ENCODE measurements at regions not wholly inside any gene's neighbourhood (a gene's known extent, or its start where the extent isn't known, plus 50 kb on each side); places are given as distances from the start of the nearest gene placed in this dataset.

DNA sequence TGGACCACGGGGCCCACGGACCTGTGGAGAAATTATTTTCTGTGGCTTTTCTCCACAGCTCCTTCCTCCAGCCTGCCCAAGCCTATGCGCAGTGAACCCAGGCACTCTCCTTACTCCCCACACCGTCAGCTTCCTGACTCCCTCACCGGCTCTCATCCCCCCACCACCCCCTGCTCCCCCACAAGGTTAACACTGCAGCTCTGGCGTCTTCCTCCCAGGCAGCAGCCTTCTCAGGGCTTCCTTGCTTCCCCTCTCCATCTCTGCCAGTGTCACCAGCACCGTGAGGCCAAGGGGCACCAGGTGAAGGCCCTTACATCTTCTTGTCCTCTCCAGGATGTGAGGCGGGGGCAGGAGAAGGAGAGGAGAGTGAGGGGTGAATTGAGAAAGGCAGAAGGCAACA is 168.3 kb upstream of the TLE3 start:
- DNase-seq (ENCODE audit: low read depth, low spot score) = no peak

DNA sequence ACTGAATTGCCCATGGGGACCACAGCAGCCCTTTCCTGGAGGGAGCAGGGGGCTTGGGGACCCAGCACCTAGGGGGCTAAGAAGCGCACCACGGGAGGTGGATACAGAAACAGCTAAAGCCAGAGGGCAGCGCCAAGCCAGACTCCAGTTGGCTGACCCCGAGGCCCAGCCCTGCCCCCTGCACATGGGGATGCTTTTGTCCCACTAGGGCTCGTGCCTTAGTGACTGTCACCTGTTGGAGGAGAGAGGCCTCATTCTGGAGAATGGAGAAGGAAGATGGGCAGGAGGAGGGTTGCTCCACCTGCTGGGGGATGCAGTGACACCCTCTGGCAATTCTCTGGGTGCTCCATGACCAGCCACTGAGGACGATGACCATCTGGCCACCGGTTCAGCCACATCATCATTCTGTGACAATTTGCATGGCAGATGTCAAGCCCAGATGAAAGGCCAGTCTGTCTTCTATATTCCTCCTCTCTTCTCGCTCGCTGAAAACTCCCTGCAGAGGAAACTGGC is 167.8 kb upstream of the TLE3 start:
- no peak for DNase-seq (ENCODE audit: low read depth, low spot score)

DNA sequence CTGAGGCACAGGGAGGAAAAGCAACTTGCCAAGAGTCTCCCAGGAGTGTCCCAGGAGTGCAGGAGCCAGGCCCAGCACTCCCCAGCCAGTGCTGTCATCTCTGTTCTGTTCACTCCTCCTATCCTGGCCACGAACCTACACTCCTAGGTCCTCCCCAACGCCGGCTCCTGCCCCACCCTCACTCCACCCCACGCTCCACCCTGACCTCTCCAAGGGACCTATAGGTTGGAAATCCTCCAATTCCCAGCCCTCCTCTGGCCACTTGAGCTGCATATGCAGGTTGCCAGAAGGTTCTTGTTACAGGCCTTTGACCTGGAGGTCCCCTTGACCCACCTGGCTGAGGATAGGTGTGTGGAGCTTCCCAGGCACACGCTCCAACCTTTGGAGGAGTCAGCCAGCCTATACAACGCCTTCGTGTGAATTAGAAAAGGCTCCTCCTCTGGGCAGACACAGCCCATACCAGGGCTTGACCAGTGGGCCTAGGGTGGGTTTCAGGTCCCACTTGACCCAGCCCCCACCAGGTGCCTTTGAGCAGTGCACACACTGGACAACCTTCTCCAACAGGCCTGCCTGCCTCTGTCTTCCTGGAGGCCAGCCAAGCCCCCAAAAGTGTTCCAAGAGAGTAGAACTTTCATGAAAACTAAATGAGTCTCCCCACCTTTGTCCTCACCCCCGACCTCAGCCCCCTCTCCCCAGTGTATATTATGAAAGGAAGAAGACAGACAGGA is 167.2 kb upstream of the TLE3 start:
- no peak for DNase-seq (ENCODE audit: low read depth, low spot score)

DNA sequence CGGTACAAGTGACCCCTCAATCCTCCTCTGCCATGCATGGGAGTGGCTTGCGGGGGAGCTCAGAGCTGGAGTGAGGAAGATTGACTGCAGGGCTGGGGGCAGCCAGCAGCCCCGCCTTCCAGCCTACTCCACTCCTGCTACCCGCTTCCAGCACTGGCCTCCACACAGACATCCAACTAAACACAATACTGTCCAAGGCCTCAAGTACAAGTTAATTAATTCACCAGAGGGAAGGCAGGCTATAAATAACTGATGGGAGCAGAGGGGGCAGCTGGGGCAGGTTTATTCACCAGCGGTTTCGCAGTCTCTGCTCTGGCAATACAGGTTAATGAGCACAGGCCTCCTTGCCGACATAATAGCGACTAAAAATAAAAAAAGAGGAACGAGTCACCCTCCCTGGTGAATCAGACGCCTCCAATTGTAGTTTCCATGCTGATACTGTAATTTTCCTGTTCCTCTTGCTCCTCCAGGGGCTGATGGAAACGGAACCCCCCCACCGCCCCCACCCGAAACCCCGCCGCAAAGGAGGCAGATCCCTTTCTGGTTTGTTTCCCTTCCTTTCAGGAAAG is 166.4 kb upstream of the TLE3 start:
- DNase-seq (ENCODE audit: low read depth, low spot score) = peak; percentile 84

DNA sequence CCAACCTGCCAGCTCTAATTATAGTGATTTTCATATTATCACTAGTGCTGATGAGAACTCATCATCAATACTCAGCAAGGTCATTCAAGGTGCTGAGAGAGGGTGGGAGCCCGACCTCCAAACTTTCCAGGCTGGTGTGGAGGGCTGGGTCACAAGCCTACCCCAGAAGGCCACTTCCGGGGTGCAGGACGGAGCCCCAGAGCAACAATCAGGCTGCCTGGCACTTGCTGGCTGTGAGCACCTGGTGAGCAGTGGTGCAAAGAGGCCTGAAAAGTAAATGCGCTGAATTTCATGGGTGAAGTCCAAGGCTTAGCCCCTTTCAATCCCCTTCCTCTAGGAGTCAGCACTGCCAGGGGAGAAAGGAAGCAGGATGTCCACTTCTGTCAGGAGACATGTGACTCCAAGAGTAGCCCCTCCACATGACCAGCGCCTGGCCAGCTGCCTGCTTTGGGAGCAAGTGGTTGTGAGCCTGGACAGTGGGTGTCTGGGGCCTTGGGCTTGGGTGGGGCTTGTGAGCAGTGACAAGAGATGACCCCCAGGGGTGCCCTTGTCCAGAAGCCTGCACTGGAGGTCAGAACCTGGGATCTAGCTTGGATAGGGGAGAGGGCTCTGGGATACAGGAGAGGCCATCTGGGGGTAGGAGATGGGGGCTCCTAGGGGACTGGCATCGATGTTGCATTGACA is 165.0 kb upstream of the TLE3 start:
- DNase-seq (ENCODE audit: low read depth, low spot score) = no peak

DNA sequence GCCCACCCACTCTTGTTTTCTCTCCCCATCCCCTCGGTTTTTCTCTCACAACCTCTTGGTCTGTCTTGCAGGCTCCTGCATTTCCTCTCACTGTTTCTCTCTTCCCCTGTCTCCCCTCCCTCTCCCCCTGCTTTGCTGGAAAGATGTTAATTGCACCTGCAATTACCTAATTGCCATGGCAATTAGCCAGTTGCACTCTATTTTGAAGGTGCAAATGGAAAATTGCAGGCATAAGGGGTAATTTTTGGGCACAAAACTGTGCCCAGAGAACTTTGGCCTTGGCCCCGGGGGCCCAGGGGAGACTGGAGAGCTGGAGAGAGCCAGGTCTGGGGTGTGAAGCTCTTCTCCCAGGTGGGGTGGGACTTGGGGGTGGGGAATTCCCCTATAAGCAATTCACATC is 164.5 kb upstream of the TLE3 start:
- no peak for DNase-seq (ENCODE audit: low read depth, low spot score)

DNA sequence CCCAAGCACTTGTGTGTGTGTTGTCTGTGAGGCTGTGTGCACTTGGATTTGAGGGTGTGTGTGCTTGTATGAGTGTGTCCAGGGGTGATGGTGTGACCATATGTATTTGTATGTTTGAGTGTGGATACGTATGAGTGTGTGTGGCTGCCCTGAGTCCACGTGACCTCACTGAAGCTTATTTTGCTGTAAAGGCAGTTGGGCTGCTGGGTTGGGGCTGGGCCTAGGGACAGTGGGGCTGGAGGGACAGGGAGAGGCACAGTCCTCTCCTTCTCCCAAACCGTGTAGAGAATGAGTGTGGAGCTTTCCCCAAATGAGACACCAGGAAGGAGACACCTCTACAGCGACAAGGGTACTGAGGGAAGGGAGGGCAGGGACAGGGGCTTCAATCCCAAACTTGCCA is 163.4 kb upstream of the TLE3 start:
- DNase-seq (ENCODE audit: low read depth, low spot score) = no peak

DNA sequence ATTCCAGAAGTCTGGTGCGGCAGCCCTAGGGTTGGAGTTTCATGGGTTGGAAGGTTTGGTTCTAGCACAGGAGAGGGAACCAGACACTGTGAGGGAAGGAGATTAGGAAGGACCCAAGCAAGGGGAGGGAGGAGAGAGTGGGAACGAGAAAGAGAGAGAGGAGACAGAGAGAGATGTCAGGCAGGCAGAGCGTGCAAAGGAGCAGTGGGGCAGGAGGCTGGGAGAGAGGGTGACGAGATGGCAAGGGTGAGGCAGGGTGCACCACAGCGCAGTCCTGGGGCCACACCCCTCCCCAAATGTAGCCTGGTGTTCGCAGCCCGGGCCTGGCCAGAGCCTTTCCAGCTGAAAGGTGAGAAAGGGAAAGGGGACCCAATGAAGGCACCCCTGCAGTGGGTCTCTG is 162.9 kb upstream of the TLE3 start:
- DNase-seq (ENCODE audit: low read depth, low spot score) = no peak

DNA sequence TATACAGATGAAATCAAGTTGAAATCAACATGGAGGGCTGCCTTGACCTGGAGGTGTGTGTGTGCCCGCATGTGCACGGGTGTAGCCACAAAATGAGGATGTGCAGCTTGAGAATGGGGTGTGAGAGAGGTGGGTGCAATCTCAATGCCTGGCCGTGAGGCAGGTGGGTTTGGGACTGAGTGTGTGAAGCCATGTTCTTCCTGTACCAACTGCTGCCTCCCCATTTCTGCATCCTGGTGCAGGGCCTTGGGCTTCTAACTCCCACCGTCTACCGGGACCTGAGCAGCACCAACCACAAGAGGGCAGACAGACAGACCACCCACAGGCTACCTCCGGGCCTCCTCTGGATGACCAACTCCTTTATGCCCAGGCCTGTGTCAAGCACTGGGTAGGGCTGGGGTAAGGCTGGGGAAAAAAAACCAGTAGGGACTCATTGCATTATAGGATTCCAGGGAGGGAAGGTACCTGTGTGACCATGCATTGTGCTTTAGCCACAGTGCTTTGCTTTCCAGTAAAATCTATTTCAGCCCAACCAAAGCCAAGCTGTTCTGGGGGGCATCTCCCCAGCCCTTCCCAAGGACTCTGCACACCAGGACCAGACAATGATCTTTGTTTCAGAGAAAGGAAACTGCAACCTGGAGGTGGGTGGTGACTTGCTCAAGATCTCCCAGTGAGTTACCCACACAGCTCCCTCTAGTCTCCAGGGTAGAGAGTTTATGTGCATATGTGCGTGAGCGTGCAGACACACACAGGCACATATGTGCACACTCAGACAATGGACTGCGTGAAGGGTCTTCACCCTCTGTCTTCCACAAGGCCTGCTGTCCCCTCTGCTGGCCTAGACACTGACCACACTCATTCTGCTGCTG is 162.2 kb upstream of the TLE3 start:
- DNase-seq (ENCODE audit: low read depth, low spot score) = no peak

DNA sequence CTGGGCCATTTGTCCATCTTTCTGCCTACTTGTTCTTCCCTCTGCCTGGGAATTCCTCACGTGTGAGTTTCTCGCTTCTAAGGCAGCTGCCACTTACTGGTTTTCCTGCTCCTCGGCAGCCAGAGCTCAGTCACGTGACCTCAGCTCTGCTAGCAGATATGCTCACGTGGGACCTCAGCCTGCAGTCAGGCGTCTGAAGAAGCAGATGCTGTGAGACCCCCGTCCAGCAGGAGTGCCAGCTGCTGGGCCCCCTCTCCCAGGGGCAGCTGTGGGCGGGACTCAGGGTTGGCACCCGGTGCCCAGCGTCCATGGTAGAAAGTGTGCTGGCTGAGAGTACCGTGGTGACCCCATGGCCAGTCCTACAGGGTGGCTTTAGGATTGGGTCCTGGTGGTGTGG is 161.3 kb upstream of the TLE3 start:
- DNase-seq (ENCODE audit: low read depth, low spot score) = peak; percentile 77

DNA sequence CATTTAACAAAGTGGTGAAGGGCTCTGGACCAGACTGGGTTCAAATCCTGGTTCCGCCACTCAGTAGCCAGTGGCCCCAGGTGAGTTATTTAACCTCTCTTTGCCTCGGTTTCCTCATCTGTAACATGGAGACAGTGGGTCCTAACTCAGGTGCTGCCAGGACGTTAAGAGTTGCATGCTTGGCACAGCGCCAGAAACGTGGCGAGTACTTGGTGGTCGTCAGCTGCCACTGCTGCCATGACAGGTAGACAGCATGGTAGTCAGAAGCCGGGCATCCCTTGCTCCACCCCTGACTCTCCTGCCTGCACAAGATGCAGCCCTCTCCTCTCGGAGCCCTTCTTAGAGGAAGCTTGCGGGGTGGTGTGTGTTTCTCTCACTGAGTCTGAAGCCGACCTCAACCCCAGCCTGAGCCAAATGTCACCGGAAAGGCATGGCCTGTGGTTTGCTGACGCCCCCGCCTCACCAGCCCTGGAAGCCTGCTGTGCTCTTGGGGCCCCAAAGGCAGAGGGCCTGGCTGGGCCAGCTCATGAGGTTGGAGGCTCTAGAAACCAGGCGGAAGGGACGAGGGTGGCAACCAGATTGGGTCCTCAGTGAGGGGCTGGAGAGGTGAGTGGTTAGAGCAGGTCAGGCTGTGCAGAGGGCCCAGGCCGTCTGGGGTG is 160.8 kb upstream of the TLE3 start:
- no peak for DNase-seq (ENCODE audit: low read depth, low spot score)

DNA sequence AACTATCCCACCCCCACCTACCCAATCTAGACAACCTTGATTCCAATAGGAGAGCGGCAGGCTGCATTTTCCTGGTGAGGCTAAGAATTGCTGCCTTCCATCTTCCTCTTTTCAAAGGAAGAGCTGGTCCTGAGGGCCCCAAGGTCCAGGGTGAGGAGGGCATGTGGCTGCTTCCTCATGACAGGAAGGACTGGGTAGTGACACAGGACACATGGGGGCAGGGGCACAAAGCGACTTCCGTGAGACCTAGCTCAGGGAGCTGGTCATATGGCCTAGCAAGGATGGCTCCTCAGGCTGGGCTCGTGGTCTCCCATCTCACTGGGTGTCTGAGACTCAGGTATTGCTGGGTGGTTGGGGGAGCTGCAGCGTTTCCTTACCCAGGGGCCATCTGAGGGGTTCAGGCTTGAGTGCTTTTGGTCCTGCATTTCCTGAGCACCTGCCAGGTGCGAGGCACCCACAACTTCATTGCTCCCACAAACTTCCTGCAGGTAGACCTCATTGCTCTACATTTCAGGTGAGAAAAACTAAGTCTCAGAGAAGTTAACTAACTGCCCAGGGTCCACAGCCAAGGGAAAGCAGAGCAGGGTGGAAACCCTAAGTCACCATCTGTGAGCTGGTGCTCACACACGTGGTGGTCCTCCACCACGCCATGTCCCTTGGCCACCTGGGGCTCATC is 160.0 kb upstream of the TLE3 start:
- DNase-seq (ENCODE audit: low read depth, low spot score) = no peak

DNA sequence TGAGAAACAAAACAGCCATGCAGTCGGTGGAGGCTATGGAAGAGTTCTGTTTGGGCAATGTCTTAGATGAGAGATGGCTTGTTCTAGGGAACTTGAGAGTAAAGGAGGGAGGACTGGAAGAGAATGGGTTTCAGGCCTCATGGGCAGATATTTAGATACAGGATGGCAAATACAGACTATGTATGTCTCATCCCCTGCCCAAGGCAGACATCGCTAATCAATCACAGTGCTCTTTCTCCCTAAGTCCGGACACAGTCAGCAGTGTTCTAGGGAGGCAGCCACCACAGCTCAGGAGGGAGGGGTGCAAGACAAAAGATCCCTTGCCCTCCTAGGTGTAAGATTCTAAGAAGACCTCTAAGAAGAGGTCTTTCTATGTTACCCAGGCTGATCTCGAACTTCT is 159.3 kb upstream of the TLE3 start:
- DNase-seq (ENCODE audit: low read depth, low spot score) = no peak

DNA sequence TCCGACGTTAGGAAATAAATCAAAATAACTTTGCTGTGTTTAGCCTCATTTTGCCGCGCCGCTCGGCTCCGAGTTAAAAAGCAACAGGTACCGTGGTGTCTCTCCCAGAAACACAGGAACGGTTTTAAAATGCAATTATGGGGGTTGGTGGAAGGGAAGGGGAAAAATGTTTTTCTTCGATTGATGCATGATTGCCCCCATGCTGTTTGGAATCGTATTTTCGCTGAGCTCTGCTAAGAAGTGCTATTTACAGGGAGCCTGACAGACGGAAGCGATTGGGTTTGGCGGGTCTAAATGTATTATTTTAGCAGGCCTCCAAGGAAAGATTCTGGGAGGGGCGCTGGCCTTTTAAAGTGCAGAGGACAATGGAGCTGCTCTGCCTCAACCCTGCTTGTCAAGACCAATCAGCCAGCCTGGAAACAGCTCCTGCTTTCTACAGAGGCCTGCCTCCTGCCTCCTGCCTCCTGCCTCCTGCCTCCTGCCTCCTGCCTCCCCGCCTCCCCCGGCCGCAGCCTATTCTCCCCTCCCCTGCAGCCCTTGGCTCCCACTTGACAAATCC is 156.7 kb upstream of the TLE3 start:
- no peak for DNase-seq (ENCODE audit: low read depth, low spot score)

DNA sequence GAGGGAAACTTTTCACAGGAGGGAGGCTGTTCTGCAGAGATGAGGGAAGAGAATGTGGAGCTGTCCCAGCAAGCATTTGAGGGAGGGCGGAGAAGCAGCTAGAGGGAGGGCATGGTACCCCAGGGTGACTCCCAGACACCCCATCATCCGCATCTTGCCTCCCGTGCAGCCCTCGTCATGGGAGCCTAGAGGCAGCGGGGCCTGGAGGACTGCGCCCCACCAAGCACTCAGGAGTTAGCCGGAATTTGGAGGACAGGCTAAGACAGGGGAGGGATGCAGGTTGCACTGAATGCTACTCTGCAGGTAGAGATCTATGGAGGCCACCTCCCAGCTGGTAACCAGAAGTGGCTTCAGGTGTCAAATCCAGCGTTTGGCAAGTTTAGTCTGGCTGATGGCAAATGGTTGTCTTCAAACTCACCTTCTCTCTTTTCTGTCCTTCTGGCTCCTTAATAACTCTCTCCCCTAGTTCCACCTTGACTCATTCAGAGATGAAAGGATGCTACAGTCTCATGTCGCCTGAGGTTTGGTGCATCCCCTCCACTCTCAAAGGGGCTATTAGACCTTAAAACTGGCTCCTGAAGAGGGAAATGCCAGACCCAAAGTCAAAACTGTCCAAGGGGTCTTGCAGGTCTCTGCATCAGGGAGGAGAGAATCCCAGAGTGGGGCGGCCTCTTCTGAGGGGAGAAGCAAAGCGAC is 155.9 kb upstream of the TLE3 start:
- DNase-seq (ENCODE audit: low read depth, low spot score) = no peak

DNA sequence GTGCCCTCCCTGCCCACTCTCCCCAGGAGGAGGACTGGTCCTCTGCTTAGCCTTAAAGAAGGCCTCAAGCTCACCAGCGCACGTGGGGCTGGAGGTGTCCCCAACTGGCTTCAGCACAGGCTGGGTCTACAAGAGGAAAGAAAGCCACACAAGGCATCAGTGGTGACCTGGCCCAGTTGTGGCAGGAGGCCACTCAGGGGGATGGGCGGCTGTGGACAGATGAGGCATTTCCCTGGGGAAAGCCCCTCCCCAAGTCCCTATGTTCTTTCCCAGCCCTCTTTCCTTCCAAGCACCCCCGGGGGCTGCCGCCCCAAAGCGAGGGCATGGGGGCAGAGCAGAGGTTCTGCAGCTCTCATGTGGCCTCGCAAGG is 155.2 kb upstream of the TLE3 start:
- DNase-seq (ENCODE audit: low read depth, low spot score) = no peak

DNA sequence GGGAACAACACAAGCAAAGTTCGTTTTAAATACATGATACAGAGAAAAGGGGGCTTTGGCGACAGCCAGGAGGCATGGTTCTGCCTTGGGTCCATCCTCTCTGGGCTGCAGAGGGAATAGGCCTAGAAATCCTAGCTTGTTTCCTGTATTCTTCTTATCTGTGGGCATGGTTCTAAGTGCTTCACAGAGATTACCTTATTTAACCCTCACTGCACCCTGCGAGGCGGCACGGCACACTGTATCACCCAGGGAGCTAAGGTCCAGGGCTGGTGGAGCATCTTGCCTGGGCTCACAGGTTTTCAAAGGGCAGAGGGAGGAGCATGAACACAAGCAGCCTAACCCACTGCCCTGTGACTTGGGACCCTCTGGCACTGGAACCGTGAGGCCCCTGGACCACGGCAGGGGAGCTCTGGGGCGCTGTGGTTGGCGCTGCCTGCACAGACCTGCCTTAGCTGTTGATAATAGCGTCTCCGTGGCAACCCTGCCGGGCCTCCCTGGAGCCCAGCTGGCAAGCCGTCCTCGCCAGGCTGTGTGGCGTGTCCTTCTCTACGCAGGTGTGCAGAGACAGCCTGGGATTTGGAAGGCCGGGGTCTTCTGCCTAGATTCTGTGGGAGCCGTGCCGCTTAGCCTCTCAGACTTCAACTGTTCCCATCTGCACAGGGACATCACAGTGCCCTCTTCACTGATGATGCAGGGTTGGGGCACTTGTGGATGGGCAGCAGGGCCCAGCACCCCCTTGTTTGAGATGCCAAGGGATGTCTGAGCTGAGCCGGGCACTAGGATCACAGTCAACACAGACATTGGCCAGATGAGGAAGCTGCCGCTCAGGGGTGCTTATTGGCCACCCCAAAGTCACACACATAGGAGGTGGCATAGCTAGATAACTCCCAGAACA is 154.6 kb upstream of the TLE3 start:
- DNase-seq (ENCODE audit: low read depth, low spot score) = no peak

DNA sequence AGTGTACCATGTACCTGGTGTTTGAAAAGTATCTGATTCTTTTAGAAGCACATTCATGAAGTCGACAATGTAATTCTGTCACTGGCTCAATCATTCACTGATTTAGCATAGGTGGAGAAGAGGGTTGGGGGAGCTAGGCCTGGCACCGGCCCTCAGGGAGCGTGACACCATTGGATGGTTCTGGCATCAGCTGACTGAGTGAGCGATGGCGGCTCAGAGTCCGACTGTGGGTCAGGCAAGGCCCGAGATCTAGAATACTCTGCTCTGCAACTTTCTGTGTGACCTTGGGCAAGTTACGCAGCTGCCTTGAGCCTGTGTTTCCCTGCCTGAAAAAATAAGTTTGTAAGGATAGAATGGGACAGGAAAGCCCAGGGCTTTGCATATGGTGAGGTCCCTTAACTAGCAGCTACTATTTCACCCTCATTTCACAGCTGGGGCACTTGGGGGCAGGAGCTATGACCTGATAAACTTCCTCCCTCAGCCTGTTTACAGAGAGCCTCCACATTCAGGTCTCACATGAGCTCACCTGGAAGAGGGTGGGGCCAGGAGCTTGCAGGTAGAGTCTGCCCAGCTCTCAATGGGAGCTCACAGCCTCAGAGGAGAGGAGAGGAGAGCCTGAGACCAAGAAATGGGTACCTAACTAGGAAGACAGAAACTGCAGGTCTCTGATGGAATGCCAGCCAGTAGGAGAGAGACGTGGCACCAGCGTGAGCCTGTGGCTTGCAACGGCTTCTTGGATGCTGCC is 153.7 kb upstream of the TLE3 start:
- DNase-seq (ENCODE audit: low read depth, low spot score) = no peak

All from astrocyte of the hippocampus (primary cell).